GM11168 (cell line): ENCODE measurements at regions not wholly inside any gene's neighbourhood (a gene's known extent, or its start where the extent isn't known, plus 50 kb on each side); places are given as distances from the start of the nearest gene placed in this dataset.

Experiments used
- in situ Hi-C: fragments of 300-500 bp; cut with MboI; formaldehyde crosslinking; loops from one replicate; pipeline ENCODE4 v1.12.0; 2022; ENCODE audit warnings: low sequenced_read_pairs; ENCODE audit not compliant: unreplicated experiment

DNA sequence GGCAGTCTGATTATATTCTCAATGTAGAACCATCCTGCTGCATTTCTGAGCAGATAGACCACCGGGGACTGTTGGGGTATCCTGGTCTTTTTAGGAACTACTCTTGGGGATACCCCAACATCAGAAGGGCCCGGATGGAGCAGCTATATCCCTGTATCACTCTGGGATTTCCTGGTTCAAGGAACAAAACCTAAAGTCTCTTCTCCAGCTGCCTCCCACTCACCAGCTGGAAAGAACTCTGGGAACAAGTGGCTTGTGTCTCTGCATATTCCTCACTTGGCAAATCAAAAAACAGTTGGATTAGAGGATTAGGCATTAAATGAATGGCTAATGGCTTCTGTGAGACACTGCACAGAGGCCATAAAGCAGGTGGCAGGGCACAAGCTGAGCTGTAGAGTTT, 62.3 kb upstream of the HS3ST2 start:
- in situ Hi-C loops, result no loop called here

DNA sequence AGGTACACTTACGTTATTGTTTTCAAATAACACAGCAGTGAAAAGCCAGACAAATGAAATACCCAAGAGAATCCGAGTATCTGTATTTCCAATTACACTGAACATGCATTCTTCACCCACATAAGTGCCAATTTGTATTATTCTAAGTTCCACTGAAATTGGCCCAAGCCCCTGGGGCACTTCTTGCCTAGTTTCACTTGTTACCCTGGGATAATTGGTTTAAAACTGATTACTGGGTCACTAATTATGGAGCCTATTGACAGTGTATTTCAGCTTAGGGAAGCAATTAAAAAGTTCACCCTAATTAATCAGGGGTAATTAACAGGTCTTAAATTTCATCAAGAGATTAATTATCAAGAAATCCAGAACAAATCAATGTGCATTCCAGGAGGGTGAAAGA, 60.5 kb upstream of the HS3ST2 start:
- in situ Hi-C loops, result no loop called here

GRCh38 chr16:22754577-22754976, 59.4 kb upstream of the HS3ST2 start:
- in situ Hi-C loops, result no loop called here

DNA sequence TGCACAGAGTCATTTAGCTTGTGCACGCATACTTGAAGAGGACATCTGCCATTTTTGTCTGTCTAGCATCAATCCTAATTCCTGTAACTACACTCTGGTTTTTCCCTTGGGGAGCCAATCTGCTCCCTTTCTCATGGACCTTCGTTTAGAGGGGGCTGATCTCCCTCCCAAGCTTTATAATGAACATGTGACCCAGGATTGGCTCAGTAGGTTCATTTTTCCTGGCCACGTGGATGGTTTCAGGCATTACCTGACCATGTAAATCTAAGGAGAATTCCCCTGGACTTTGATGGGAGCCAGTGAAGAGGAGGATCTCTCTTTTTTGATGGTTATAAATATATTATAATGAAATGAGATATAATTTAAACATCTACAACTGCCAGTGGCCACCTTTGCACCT, 56.8 kb upstream of the HS3ST2 start:
- in situ Hi-C loops, result no loop called here

DNA sequence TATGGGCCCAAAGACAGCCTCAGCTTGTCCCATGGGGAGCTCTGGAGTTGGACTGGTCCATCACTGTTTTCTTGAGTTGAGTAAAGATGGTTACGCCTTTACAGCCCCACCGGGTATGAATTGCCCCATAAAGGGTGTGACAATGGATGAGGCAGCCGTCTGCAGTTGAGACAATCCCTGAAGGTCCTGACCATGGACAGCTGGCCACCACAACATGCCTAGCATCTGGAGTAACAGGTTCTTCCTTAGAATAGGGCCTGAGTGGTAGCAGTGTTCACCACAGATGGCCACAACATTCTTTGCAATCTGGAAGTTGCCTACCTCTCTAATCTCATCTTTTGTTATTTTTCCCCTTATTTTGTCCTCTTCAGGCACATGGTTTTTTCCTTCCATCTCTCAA, 51.5 kb upstream of the HS3ST2 start:
- in situ Hi-C loops, result no loop called here

DNA sequence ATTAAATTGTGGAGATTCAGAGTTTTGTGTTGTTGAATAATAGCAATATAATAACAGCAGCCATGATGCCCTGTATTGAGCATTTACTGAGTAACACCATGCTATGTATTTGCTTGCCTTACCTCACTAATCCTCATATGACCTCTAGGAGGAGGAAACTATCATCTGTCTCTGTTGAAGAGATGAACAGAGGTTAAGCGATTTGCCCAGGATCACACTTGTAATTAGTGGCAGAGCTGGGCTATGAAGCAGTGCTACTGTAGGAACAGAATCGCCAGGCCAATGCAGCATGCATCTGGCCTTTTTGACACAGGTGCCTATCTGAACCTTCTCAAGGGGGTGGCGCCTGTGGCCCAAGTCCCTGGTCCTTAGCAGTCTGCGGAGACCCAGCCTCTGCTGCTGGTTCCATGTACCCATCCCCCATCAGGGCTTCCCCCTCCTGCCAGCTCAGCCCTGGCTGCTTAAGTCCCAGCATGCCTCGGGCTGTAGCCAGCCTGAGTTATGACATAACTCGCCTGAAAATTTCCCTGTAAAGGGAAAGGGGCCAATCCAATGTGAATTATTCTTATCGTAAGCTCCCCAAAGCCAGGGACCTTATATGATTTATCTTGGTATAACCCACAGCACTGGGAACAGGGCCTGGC, 50.4 kb upstream of the HS3ST2 start:
- in situ Hi-C loops, result no loop called here
